ENCODE measurements at regions not wholly inside any gene's neighbourhood (a gene's known extent, or its start where the extent isn't known, plus 50 kb on each side); places are given as distances from the start of the nearest gene placed in this dataset.
A peak's percentile ranks its signal among the peaks of the same experiment; 100 is the strongest.

GRCh38 chrX:40168480-40169011 lies 70.8 kb upstream of the BCOR start:
- peak overlapping the region; percentile 38 for H3K4me3 ChIP-seq (ENCODE audit: low read depth, low read length)
- H3K27me3 ChIP-seq = no peaks in the 10 kb centered on the region
- no peaks in the 10 kb centered on the region for H3K9me3 ChIP-seq
- DNase-seq = no peak
- H3K4me1 ChIP-seq = peaks cover 45% of the 10 kb centered on the region
- no peaks in the 10 kb centered on the region for H3K36me3 ChIP-seq
- TF ChIP-seq CTCF (IDR thresholded peaks at IDR 0.05; ENCODE audit: low read depth, low read length) = no peak

- no peak for TF ChIP-seq CTCF (IDR thresholded peaks at IDR 0.05; ENCODE audit: low read depth, low read length)
- no peaks in the 10 kb centered on the region for H3K36me3 ChIP-seq
- DNase-seq = no peak
- no peak overlapping the region for H3K4me3 ChIP-seq (ENCODE audit: low read depth, low read length)
- no peaks in the 10 kb centered on the region for H3K27me3 ChIP-seq
- H3K9me3 ChIP-seq = no peaks in the 10 kb centered on the region
- peaks cover 40% of the 10 kb centered on the region for H3K4me1 ChIP-seq
Observed at GRCh38 chrX:40167850-40168479, 70.2 kb upstream of the BCOR start.

- H3K4me3 ChIP-seq (ENCODE audit: low read depth, low read length) = no peak overlapping the region
- H3K4me1 ChIP-seq = peaks cover 40% of the 10 kb centered on the region
- TF ChIP-seq CTCF (IDR thresholded peaks at IDR 0.05; ENCODE audit: low read depth, low read length) = no peak
- DNase-seq = no peak
- H3K27me3 ChIP-seq = no peaks in the 10 kb centered on the region
- H3K9me3 ChIP-seq = no peaks in the 10 kb centered on the region
- H3K36me3 ChIP-seq = no peaks in the 10 kb centered on the region
Observed at GRCh38 chrX:40167233-40167849, 69.6 kb upstream of the BCOR start.

- TF ChIP-seq CTCF (IDR thresholded peaks at IDR 0.05; ENCODE audit: low read depth, low read length) = no peak
- Histone ChIP-seq H3K4me3 (ENCODE audit: low read depth, low read length) (no peak overlapping the region), H3K27me3 (no peaks in the 10 kb centered on the region), H3K4me1 (peaks cover 40% of the 10 kb centered on the region), H3K9me3 (no peaks in the 10 kb centered on the region), H3K36me3 (no peaks in the 10 kb centered on the region)
- DNase-seq = peak; percentile 90
Observed at GRCh38 chrX:40166582-40166981, 68.8 kb upstream of the BCOR start.

DNA sequence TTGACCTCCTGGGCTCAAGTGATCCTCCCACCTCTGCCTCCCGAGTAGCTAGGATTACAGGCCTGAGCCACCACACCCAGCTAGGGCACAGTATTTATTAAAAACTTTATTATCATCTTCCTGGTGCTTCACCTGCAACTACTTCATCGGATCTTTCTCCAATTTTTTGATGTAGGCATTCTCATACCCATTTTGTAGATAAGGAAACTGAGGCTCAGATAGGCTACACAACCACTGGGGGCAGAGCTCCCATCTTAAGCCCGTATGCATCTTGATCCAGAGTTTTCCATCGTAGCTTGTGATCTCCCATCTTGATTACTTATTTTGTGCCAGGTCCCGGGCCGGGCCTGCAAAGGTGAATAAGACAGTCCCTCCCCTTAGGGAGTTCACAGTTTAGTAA lies 68.1 kb upstream of the BCOR start:
- DNase-seq = no peak
- no peaks in the 10 kb centered on the region for H3K27me3 ChIP-seq
- H3K4me3 ChIP-seq (ENCODE audit: low read depth, low read length) = no peak overlapping the region
- peaks cover 40% of the 10 kb centered on the region for H3K4me1 ChIP-seq
- no peak for TF ChIP-seq CTCF (IDR thresholded peaks at IDR 0.05; ENCODE audit: low read depth, low read length)
- H3K9me3 ChIP-seq = no peaks in the 10 kb centered on the region
- no peaks in the 10 kb centered on the region for H3K36me3 ChIP-seq

- Histone ChIP-seq H3K9me3 (no peaks in the 10 kb centered on the region), H3K4me1 (peaks cover 40% of the 10 kb centered on the region), H3K27me3 (no peaks in the 10 kb centered on the region), H3K4me3 (ENCODE audit: low read depth, low read length) (no peak overlapping the region), H3K36me3 (no peaks in the 10 kb centered on the region)
- DNase-seq = no peak
- no peak for TF ChIP-seq CTCF (IDR thresholded peaks at IDR 0.05; ENCODE audit: low read depth, low read length)
Observed at GRCh38 chrX:40165206-40165605, 67.4 kb upstream of the BCOR start.

Data from BE2C (cell line).